H1 (cell line): ENCODE measurements at regions not wholly inside any gene's neighbourhood (a gene's known extent, or its start where the extent isn't known, plus 50 kb on each side); places are given as distances from the start of the nearest gene placed in this dataset.

ENCODE experiments used
- ATF2 ChIP-seq: IDR thresholded peaks from 2 replicates; pipeline ENCODE4 v1.6.1; 2012; ENCODE audit warnings: low read length, inconsistent platforms
- BCL11A ChIP-seq, 2 experiments: IDR thresholded peaks; one replicate each; pipeline ENCODE4 v1.6.1; 2011; ENCODE audit warnings: low read depth in 2 of 2, low read length in 2 of 2, mild to moderate bottlenecking in 2 of 2
- CREB1 ChIP-seq: IDR thresholded peaks from 2 replicates; pipeline ENCODE4 v1.6.1; 2012; ENCODE audit warnings: inconsistent platforms
- EP300 ChIP-seq, 2 experiments: IDR thresholded peaks; 1 replicate in 1 of 2; 2 replicates in 1 of 2; pipeline ENCODE4 v1.6.1; 2011 to 2012; ENCODE audit warnings: low read depth in 2 of 2, low read length in 2 of 2, mild to moderate bottlenecking in 2 of 2, borderline replicate concordance in 1 of 2, inconsistent platforms in 1 of 2, moderate library complexity in 1 of 2
- EZH2 ChIP-seq: fragments of 200-600 bp; sonication (generic); IDR thresholded peaks from 2 replicates; pipeline ENCODE4 v1.7.1; 2012; ENCODE audit warnings: low read depth, mild to moderate bottlenecking, moderate library complexity, low read length, inconsistent platforms; ENCODE audit not compliant: severe bottlenecking
- KDM1A ChIP-seq: fragments of 200-600, 300-600 bp; sonication (generic); IDR thresholded peaks from 2 replicates; pipeline ENCODE4 v1.7.1; 2016; ENCODE audit warnings: mild to moderate bottlenecking, low read length, borderline replicate concordance
- POU5F1 ChIP-seq: IDR thresholded peaks from 2 replicates; pipeline ENCODE4 v1.6.1; 2011; ENCODE audit warnings: low read depth, mild to moderate bottlenecking, low read length, moderate library complexity
- RNF2 ChIP-seq: fragments of 200-900, 300-1000 bp; sonication (generic); IDR thresholded peaks from 2 replicates; pipeline ENCODE4 v1.7.1; 2016; ENCODE audit warnings: borderline replicate concordance, low read depth, mild to moderate bottlenecking, antibody characterized with exemption, low read length; ENCODE audit not compliant: poor library complexity, severe bottlenecking; ENCODE audit errors: missing control alignments
- SP2 ChIP-seq: IDR thresholded peaks from 2 replicates; pipeline ENCODE4 v1.6.1; 2012; ENCODE audit warnings: mild to moderate bottlenecking, low read length, inconsistent platforms
- TF ChIP-seq, protein P1 (sequence below): fragments of 300-600 bp; sonication (generic); IDR thresholded peaks from 2 replicates; pipeline ENCODE4 v1.7.1; 2012; ENCODE audit warnings: low read length, moderate library complexity, mild to moderate bottlenecking, inconsistent platforms; ENCODE audit not compliant: insufficient replicate concordance

DNA sequence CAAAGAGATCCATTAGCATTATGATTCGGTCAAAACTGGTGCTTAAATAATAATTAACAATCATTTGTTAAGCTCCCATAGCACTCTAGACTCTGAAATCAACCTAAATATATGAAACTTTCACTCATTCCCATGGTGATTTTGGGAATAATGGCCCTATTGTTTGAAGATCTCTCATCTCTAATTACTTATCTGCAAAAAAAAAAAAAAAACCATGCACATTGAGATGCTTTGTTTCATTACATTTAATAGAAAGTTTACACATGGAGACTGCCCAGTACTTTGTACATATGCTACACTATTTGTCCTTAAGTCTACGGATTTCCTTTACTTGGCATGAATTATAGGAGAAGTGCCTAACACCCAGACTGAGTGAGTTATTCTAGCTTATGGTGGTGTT is 280.6 kb upstream of the MEOX2 start (continued):
- TF ChIP-seq, protein P1, sequence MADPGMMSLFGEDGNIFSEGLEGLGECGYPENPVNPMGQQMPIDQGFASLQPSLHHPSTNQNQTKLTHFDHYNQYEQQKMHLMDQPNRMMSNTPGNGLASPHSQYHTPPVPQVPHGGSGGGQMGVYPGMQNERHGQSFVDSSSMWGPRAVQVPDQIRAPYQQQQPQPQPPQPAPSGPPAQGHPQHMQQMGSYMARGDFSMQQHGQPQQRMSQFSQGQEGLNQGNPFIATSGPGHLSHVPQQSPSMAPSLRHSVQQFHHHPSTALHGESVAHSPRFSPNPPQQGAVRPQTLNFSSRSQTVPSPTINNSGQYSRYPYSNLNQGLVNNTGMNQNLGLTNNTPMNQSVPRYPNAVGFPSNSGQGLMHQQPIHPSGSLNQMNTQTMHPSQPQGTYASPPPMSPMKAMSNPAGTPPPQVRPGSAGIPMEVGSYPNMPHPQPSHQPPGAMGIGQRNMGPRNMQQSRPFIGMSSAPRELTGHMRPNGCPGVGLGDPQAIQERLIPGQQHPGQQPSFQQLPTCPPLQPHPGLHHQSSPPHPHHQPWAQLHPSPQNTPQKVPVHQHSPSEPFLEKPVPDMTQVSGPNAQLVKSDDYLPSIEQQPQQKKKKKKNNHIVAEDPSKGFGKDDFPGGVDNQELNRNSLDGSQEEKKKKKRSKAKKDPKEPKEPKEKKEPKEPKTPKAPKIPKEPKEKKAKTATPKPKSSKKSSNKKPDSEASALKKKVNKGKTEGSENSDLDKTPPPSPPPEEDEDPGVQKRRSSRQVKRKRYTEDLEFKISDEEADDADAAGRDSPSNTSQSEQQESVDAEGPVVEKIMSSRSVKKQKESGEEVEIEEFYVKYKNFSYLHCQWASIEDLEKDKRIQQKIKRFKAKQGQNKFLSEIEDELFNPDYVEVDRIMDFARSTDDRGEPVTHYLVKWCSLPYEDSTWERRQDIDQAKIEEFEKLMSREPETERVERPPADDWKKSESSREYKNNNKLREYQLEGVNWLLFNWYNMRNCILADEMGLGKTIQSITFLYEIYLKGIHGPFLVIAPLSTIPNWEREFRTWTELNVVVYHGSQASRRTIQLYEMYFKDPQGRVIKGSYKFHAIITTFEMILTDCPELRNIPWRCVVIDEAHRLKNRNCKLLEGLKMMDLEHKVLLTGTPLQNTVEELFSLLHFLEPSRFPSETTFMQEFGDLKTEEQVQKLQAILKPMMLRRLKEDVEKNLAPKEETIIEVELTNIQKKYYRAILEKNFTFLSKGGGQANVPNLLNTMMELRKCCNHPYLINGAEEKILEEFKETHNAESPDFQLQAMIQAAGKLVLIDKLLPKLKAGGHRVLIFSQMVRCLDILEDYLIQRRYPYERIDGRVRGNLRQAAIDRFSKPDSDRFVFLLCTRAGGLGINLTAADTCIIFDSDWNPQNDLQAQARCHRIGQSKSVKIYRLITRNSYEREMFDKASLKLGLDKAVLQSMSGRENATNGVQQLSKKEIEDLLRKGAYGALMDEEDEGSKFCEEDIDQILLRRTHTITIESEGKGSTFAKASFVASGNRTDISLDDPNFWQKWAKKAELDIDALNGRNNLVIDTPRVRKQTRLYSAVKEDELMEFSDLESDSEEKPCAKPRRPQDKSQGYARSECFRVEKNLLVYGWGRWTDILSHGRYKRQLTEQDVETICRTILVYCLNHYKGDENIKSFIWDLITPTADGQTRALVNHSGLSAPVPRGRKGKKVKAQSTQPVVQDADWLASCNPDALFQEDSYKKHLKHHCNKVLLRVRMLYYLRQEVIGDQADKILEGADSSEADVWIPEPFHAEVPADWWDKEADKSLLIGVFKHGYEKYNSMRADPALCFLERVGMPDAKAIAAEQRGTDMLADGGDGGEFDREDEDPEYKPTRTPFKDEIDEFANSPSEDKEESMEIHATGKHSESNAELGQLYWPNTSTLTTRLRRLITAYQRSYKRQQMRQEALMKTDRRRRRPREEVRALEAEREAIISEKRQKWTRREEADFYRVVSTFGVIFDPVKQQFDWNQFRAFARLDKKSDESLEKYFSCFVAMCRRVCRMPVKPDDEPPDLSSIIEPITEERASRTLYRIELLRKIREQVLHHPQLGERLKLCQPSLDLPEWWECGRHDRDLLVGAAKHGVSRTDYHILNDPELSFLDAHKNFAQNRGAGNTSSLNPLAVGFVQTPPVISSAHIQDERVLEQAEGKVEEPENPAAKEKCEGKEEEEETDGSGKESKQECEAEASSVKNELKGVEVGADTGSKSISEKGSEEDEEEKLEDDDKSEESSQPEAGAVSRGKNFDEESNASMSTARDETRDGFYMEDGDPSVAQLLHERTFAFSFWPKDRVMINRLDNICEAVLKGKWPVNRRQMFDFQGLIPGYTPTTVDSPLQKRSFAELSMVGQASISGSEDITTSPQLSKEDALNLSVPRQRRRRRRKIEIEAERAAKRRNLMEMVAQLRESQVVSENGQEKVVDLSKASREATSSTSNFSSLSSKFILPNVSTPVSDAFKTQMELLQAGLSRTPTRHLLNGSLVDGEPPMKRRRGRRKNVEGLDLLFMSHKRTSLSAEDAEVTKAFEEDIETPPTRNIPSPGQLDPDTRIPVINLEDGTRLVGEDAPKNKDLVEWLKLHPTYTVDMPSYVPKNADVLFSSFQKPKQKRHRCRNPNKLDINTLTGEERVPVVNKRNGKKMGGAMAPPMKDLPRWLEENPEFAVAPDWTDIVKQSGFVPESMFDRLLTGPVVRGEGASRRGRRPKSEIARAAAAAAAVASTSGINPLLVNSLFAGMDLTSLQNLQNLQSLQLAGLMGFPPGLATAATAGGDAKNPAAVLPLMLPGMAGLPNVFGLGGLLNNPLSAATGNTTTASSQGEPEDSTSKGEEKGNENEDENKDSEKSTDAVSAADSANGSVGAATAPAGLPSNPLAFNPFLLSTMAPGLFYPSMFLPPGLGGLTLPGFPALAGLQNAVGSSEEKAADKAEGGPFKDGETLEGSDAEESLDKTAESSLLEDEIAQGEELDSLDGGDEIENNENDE: no peak
- no peak for TF ChIP-seq POU5F1
- TF ChIP-seq SP2: no peak
- no peak for TF ChIP-seq RNF2
- no peak for TF ChIP-seq EP300 (IDR thresholded peaks at IDR 0.05; ENCODE audit: borderline replicate concordance in 1 of 2, low read depth in 2 of 2, low read length in 2 of 2)
- no peak for TF ChIP-seq EZH2
- no peak for TF ChIP-seq ATF2
- no peak for TF ChIP-seq BCL11A (IDR thresholded peaks at IDR 0.05; ENCODE audit: low read depth in 2 of 2, low read length in 2 of 2)
- TF ChIP-seq KDM1A: no peak
- no peak for TF ChIP-seq CREB1
